ENCODE measurements at regions not wholly inside any gene's neighbourhood (a gene's known extent, or its start where the extent isn't known, plus 50 kb on each side); places are given as distances from the start of the nearest gene placed in this dataset.

- TF ChIP-seq CTCF (IDR thresholded peaks at IDR 0.05; ENCODE audit: insufficient read depth, low read depth, low read length) (no peak), EZH2 (IDR thresholded peaks at IDR 0.05; ENCODE audit: insufficient read depth, low read length) (no peak)
Measured at GRCh38 chr3:10702961-10703740, 112.9 kb upstream of the SLC6A11 start.

Data from astrocyte (in vitro differentiated cells and primary cell).